Sigmoid colon (tissue), 6 donors: ENCODE measurements at regions not wholly inside any gene's neighbourhood (a gene's known extent, or its start where the extent isn't known, plus 50 kb on each side); places are given as distances from the start of the nearest gene placed in this dataset.

Experiments used
- DNase-seq: peaks from one replicate; pipeline ENCODE4 v3.0.0-alpha.2; 2019
- H3K27ac ChIP-seq, 4 donors: fragments of 200-600 bp; sonication (generic); one replicate each; pipeline ENCODE4 v1.5.1; 2016 to 2019; ENCODE audit warnings: mild to moderate bottlenecking in 1 of 4
- H3K27me3 ChIP-seq, 3 donors: fragments of 200-600 bp; sonication (generic); one replicate each; pipeline ENCODE4 v1.5.1; 2019; ENCODE audit warnings: mild to moderate bottlenecking in 1 of 3
- H3K36me3 ChIP-seq, 4 donors: fragments of 200-600 bp; sonication (generic); one replicate each; pipeline ENCODE4 v1.5.1; 2016 to 2019
- H3K4me1 ChIP-seq, 4 donors: fragments of 200-600 bp; sonication (generic); one replicate each; pipeline ENCODE4 v1.5.1; 2017 to 2019
- H3K4me3 ChIP-seq, 4 donors: fragments of 200-600 bp; sonication (generic); one replicate each; pipeline ENCODE4 v1.5.1; 2017 to 2019; ENCODE audit warnings: mild to moderate bottlenecking in 2 of 4, moderate library complexity in 1 of 4
- H3K9me3 ChIP-seq, 4 donors: fragments of 200-600 bp in 3 of 4; sonication (generic) in 3 of 4; one replicate each; pipeline versions ENCODE4 v1.5.1 to v1.6.1; 2013 to 2019
- CTCF ChIP-seq, 4 experiments: fragments of 450-650 bp in 3 of 4; fragments of 200-600 bp in 1 of 4; IDR thresholded peaks; one replicate each; pipeline ENCODE4 v1.5.1; 2016 to 2019; ENCODE audit warnings: antibody characterized with exemption in 4 of 4, mild to moderate bottlenecking in 3 of 4, moderate library complexity in 2 of 4
- EP300 ChIP-seq, 4 donors: sonication (generic); formaldehyde crosslinking; IDR thresholded peaks; one replicate each; pipeline ENCODE4 v1.6.1; 2017; ENCODE audit warnings: antibody characterized with exemption in 4 of 4
- POLR2A ChIP-seq, 2 donors: fragments of 450-650 bp; IDR thresholded peaks; one replicate each; pipeline ENCODE4 v1.6.1; 2016; ENCODE audit warnings: antibody characterized with exemption in 2 of 2, mild to moderate bottlenecking in 2 of 2, moderate library complexity in 2 of 2
- POLR2AphosphoS5 ChIP-seq, 4 donors: sonication (generic); formaldehyde crosslinking; IDR thresholded peaks; one replicate each; pipeline ENCODE4 v1.6.1; 2017; ENCODE audit warnings: antibody characterized with exemption in 4 of 4
- WGBS, 2 donors: extraction: QIAGEN DNeasy Blood & Tissue Kit; methylation state at CpG; one replicate each; pipeline ENCODE4 v1.1.7; 2013; 5-methylcytosine and 5-hydroxymethylcytosine counted together
- intact Hi-C: fragments of 100-400 bp; cut with DNase I; formaldehyde crosslinking; loops from one replicate; pipeline ENCODE4 v1.15.1; 2023
- donor health status: healthy with polysubstance abuse.
- donor health status: healthy.

- H3K4me3 ChIP-seq, result no peak overlapping the region
- TF ChIP-seq POLR2AphosphoS5 (IDR thresholded peaks at IDR 0.05) (no peak), CTCF (IDR thresholded peaks at IDR 0.05) (no peak), POLR2A (IDR thresholded peaks at IDR 0.05) (no peak)
- no peak overlapping the region for H3K27ac ChIP-seq
- WGBS, 2 donors, result 85 to 94% methylated on average over 1 of the region's 1 CpG
- intact Hi-C loops, result no loop called here
- H3K4me1 ChIP-seq, result peaks cover 0 to 10% (median 2%) of the 10 kb centered on the region in 4 donors
- no peaks in the 10 kb centered on the region for H3K9me3 ChIP-seq
- no peak for DNase-seq
- H3K27me3 ChIP-seq, result no peaks in the 10 kb centered on the region
- H3K36me3 ChIP-seq, result no peaks in the 10 kb centered on the region
These were observed 527.8 kb downstream of the RFPL4B start for GRCh38 chr6:112874881-112875280.

- Histone ChIP-seq H3K27me3 (no peaks in the 10 kb centered on the region), H3K4me3 (no peak overlapping the region), H3K4me1 (peaks cover 0 to 10% (median 2%) of the 10 kb centered on the region in 4 donors), H3K36me3 (no peaks in the 10 kb centered on the region), H3K9me3 (no peaks in the 10 kb centered on the region), H3K27ac (peak overlapping the region in 2 of 4 donors; percentile 51 to 53)
- TF ChIP-seq EP300 (IDR thresholded peaks at IDR 0.05), result no peak
- TF ChIP-seq POLR2A (IDR thresholded peaks at IDR 0.05), result no peak
- TF ChIP-seq POLR2AphosphoS5 (IDR thresholded peaks at IDR 0.05), result no peak
- TF ChIP-seq CTCF (IDR thresholded peaks at IDR 0.05), result no peak
- DNase-seq, result no peak
- intact Hi-C loops, result no loop called here
- WGBS, 2 donors, result 38 to 58% methylated on average over 4 of the region's 4 CpGs
These were observed 530.3 kb downstream of the RFPL4B start for GRCh38 chr6:112877134-112878100.

- Histone ChIP-seq H3K4me3 (no peak overlapping the region), H3K4me1 (peaks cover 0 to 10% (median 2%) of the 10 kb centered on the region in 4 donors), H3K27ac (no peak overlapping the region), H3K27me3 (no peaks in the 10 kb centered on the region), H3K36me3 (no peaks in the 10 kb centered on the region), H3K9me3 (no peaks in the 10 kb centered on the region)
- 85 to 91% methylated on average over 20 of the region's 20 CpGs for WGBS, 2 donors
- peak; percentile 63 for DNase-seq
- intact Hi-C loops, result no loop called here
- TF ChIP-seq POLR2AphosphoS5 (IDR thresholded peaks at IDR 0.05), result no peak
- peak in 1 of 4 experiments; percentile 7 for TF ChIP-seq CTCF (IDR thresholded peaks at IDR 0.05)
These were observed 532.8 kb downstream of the RFPL4B start for GRCh38 chr6:112879920-112880413.

GRCh38 chr6:112881027-112881426, 533.9 kb downstream of the RFPL4B start:
- no peak overlapping the region for H3K4me3 ChIP-seq
- no peaks in the 10 kb centered on the region for H3K36me3 ChIP-seq
- 90 to 91% methylated on average over 3 of the region's 3 CpGs for WGBS, 2 donors
- peaks cover 0 to 10% (median 2%) of the 10 kb centered on the region in 4 donors for H3K4me1 ChIP-seq
- TF ChIP-seq CTCF (IDR thresholded peaks at IDR 0.05) (no peak), POLR2AphosphoS5 (IDR thresholded peaks at IDR 0.05) (no peak), EP300 (IDR thresholded peaks at IDR 0.05) (no peak), POLR2A (IDR thresholded peaks at IDR 0.05) (no peak)
- no peak overlapping the region for H3K27ac ChIP-seq
- intact Hi-C loops, result no loop called here
- H3K27me3 ChIP-seq, result no peaks in the 10 kb centered on the region
- H3K9me3 ChIP-seq, result no peaks in the 10 kb centered on the region
- no peak for DNase-seq
